ENCODE measurements at regions not wholly inside any gene's neighbourhood (a gene's known extent, or its start where the extent isn't known, plus 50 kb on each side); places are given as distances from the start of the nearest gene placed in this dataset.
A peak's percentile ranks its signal among the peaks of the same experiment; 100 is the strongest.
"Not testable (repeated sequence)": the region's sequence is repeated elsewhere in the genome, so short reads cannot be mapped to it uniquely, and the experiment has no call there.

DNA sequence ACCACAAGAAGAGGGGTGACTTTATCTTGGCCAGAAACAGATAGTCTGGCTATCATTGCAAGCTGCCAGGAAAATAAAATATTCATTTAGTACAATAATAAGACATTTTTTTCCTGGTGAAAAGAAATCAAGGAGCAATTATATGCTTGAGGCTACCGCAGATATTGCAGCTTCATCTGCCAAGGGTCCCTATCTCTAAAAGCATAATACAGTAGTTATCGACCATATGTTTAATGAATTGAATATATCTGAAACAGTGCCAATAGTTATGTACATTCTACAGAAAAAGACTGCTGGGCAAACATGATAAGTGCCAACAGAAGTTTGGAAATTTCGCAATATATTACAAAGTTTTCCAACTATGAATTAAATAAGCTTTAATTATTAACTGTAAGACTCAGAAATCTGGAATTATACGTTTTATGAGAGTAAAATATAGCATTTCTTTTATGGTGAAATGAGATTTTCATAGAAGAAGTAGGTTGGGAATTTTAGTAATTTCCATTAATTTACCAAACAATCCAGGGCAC is 561.1 kb upstream of the ZP4 start:
- DNase-seq (ENCODE audit: low spot score), result no peak

DNA sequence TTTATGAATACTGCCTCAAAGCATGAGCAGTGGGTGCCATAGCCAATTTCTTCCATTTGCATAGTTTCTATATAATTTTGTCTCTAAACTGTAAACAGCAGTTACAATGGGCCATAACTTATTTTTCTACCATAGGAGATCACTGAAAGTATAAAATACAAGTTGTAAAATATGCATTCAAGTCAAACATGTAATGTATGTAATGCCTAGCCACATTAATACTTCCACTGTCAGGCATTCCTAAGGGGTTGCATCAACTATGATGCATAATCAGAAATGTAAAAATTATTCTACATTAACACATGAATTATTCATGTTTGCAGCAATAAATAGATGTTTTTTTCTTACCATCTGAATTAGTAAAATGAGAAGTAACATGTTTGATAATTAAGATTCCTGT is 560.3 kb upstream of the ZP4 start:
- no peak for DNase-seq (ENCODE audit: low spot score)

DNA sequence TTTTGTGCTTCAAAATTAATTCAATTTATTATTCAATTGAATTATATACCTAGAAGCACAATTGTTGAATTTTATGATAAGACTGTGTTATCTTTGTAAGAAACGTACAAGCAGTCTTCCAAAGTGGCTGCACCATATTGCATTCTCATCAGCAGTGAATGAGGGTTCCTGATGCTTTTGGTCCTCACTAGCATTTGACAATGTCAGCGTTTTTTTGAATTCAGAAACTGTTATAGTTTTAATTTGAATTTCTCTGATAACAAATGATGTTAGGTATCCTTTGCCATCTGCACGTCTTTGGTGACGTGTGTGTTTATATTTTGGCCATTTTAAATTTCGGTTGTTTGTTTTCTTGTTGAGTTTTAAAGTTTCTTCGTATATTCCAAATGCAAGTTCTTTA is 553.0 kb upstream of the ZP4 start:
- no peak for DNase-seq (ENCODE audit: low spot score)

DNA sequence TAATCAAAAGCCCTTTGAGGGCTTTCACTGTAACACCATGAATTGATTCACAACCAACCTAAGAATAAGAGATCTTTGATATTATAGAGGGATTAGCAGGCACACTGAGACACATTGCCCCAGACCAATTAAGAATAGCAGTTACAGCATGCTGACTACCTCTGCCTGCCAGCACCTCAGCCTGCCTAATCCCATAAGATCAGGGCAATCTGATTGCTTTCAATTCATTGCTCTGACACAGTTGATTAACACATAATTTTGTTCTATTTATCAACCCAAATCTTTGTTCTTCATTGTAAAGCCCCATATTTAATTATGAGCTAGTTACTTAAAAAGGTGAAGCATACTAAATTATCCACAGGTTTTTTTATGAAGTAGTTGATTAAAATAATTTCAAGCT is 548.8 kb upstream of the ZP4 start:
- no peak for DNase-seq (ENCODE audit: low spot score)

DNA sequence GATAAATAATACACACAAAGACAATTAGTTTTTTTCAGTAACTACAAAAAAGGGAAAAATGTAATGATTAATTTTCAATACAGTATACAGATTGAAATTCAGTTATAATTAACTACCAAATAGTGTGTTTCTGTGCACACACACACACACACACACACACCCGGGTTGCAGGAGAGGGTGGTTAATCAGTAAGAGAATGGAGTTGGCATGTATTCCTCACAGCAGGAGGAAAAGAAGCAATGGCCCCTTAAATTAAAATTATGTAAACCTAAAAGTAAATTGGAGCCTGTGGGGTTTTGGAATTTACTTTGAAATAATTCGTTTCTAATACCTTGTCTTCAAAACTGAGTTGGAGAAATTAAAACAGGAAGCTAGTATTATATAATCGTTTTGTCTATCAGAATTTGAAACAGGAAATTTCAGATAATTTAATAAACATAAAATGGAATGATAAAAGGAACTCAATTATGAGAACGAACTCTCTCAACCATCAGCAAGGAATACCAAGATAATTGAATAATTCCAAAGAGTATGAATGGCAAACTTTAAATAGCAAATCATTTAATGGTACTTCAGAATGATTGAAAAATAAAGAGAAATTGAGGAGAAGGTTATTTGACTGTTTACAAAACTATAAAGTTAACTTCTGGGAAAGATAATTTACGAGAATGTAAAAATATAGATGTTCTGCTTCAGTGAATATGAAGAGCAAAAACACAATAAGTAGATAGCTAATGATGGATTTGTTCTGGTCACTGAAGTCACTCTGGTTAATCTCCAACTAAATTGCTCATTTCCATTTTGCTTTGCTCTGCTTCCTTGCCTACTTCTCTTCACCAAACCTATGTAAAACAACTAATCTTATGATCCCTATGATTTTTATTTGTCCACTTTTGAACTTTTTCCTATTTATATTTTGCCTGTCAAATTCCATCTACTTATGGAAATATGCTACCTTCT is 547.9 kb upstream of the ZP4 start:
- DNase-seq (ENCODE audit: low spot score), result no peak

DNA sequence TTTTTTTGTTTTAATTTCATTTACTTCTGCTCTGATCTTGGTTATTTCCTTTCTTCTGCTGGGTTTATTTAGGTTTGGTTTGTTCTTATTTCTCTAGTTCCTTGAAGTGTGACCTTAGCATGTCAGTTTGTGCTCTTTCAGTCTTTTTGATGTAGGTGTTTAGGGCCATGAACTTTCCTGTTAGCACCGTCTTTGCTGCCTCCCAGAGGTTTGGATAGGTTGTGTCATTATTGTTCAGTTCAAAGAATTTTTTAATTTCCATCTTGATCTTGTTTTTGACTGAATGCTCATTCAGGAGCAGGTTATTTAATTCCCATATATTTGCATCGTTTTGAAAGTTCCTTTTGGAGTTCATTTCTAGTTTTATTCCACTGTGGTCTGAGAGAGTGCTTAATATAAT is 539.0 kb upstream of the ZP4 start:
- not testable (repeated sequence) for DNase-seq (ENCODE audit: low spot score)

DNA sequence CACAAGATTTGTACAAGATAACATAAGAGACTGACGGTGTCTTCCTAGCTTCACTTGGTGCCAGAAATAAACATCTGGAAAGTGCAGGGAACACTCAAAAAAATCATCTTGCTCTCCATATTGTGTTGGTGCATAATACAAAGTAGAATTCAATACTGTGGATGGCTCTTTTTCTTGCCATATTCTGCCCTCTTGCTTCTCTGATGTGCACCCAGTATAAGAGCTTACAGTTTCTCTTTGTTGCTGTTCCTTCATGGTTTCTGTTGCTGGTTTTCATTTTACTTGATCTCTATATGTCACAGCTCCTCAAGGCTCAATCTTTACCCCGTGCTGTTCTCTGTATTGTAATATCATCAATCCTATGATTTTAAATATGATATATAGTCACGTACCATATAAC is 528.5 kb upstream of the ZP4 start:
- DNase-seq (ENCODE audit: low spot score), result no peak

DNA sequence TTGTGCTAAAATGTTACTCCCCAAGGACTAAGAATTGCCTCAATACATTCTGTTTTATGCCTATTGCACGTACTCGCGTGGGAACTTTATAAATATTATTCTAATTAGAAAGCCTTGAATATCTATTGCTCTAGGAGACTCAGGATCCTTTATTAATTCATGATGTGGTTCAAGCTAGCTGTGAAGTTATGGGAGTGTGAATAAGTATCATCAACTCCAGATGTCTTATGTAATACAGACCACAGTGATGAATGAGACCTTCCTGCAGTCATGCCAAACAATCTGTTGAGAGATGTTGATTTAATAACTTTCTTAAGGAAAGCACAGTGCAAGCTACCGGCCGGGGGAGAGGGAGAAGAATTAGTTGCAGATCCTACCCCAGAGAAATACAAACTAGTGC is 519.2 kb upstream of the ZP4 start:
- DNase-seq (ENCODE audit: low spot score), result no peak

DNA sequence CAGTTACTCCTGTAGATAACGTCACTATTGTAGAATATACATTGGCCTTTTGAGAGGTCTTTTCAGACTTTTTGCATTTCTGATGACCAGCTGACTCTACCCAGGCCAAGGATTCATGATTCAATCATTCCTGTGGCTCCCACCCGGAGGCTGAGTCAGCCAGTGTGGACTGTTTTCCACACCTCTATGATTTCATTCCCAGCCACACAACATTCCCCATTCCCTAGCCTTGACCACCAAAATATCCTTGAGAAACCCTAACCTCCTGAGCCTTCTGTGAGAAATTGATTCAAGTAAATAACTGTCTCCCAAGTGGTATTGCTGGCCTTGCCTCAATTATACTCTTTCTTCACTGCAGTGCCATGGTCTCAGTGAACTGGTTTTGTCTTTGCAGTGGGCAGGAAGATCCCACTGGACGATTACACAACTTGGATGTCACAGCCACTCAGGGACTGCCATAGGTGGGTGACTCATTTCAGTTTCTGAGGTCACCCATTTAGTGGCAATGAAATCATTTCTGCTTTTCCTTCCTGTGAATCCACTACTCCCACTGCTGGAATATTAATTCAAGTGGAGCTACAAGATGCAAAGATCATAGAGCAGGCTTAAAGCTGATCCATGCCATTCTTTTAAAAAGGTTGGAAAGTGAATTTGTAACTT is 518.6 kb upstream of the ZP4 start:
- DNase-seq (ENCODE audit: low spot score), result no peak

DNA sequence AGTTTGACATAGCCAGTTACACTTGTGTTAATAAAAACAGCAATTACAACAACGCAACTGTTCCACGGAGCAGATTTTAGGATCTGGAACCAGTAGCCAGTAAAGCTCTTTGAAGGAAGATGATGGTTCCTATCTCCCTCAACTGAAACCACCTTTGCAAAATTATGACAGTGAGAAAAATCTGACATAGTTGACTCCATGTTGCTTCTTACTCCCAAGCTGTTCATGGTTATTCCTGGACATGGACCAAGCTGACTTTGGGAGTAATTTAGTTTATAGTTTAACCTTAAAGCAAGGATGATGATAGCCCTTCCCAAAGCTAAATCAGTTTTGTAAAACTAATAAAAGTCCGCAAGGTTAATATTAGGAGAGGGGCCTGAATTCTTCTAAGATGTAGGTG is 518.0 kb upstream of the ZP4 start:
- DNase-seq (ENCODE audit: low spot score), result no peak

DNA sequence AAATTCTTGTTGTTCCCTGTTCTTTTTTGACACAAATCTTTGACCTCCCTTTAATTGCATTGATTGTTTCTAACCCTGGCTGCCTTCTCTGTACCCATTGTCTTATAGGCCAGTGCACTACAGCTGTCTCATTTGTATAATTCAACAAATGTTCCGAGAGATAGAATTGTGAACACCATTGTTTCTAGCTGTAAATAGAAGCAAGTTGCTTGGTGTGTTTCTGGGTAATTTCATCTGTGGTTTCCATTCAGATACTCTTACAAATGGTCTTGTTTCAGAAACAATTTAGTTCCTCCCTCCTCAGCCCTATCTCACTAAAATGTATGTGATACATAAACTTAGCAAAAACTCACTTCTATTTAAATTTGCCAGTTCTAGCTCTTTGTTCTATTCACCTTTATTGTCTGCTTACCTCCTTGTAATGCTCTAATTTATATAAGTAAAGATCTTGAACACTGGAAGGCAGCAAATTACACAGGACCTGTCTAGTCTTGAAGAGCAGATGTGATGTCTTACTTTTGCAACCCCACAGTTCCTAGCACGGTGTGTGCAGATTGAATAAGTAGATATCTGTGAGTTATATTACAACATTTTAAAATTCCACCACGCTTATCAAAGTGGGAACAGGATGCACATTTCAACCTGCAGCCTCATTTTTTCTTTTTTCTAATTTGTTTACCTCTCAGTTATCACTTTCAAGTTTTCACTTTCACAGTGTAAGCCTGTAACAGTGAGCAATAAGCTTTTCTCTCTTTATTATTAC is 515.6 kb upstream of the ZP4 start:
- peak; percentile 49 for DNase-seq (ENCODE audit: low spot score)

DNA sequence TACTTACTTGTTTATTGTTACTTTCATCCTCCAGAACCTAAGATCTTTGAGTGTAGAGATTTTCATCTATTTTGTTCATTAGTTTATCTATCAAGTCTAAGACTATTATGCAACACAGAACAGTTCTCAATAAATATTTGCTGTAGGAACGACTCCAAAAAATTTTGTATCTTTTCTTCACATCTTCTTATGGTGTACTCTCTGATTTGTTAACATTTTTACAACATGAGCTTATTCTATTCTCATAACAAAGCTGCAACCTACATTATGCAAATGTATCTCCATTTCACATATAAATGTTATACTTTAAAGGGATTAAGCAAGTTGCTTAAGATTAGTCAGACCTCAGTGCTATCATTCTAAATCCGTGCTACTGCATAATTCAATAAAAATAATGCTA is 514.2 kb upstream of the ZP4 start:
- no peak for DNase-seq (ENCODE audit: low spot score)

DNA sequence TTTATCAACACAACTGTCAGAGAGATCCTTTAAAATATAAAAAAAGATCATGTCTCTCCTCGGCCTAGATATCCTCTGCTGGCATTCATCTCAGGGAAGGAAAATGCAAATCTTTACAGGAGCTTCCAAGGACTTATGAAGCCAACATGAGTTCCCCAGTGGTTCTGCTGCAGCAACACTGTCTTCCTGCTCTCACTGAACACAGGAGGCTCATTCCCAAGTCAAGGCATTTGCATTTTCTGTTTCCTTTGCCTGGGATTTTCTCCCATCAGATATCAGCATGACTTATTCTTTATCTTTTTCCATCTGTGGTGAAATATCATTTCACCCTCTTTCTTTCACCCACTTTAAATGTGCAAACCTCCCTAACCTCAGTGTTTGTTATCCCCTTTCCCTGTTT is 513.8 kb upstream of the ZP4 start:
- peak; percentile 18 for DNase-seq (ENCODE audit: low spot score)

DNA sequence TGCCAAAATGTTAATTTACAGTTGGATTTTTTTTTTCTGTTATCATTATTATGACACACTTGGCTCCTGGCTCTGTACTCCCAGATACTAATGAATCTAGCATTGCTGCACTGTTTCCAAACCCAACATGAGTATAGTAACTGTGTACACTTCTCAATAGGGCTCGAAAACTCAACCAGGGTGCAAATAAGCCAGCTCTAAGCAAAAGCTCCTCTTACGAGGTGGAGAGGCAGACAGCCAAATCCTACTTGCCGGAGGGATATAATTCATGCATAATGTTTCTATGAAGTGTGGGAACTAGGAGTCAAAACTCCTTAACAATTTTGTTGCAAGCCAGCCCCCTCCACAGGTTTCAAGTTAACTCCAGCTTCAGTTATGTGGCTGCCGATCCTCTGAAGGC is 510.4 kb upstream of the ZP4 start:
- DNase-seq (ENCODE audit: low spot score), result peak; percentile 16

DNA sequence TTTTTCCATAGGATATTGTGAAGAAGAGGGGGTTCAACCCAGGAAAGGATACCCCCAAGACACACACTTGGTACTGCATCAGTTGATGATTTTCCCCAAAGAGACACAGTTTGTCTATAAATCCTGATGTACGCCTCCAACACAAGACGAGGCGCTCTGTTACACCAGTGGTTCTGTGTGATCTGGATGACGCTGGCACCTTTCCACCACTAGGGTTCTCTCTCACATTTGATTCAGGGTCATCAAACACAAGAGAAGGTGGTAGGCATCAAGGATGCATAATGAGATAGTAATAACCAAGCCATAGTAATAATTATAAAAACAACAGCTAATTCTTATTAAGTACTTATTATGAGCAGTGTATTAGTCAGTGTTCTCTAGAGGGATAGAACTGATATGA is 508.8 kb upstream of the ZP4 start:
- DNase-seq (ENCODE audit: low spot score), result no peak

DNA sequence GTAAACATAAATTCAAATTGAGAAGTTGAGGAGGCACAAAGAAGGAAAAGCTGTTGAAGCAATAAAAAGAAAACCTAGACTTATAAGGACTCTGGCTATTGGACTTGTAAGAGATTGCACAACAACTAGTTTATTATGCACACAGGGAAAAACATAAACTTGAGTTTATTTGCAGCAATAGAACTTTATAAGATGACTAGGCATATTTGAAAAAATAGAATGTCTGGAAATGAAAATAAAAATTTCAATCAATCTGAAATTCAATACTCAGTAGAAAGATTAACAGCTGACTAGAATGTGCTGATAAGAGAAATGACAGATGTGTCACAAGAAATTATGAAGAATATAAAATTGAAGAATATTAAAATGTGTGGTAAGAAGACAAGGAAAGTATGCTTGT is 505.4 kb upstream of the ZP4 start:
- no peak for DNase-seq (ENCODE audit: low spot score)

DNA sequence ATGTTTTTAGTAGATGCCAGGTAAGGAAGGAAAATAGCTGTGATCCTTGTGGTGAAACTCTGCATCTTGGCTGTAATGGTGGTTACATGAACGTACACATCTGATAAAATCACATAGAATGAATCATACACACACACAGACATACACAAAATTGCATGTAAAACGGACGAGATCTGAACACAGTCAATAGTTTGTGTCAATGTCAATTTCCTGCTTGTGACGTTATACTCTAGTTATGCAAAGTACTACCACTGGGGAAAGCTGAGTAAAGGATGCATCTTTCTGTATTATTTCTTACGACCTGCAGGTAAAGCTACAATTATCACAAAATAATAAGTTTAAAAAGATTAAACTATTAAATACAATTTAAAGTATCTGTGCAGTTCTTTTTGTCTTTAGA is 493.7 kb upstream of the ZP4 start:
- no peak for DNase-seq (ENCODE audit: low spot score)

DNA sequence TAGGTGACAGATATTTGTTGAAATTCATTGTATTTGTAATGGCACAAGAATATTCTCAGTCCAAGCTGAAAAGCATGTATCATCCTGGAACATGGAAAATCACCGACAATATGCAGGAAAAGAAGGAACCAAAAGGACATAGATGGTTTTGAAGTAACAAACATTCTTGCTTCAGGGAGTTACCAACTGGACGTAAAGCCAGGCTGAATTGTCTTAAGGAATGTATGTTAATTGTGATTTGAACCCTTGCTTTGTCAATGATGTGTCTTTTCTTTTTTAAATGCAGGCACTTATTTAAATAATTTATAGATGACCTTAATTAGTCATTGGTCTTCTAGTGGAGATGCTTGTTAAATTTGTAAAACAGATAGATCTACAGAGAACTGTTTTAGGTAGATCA is 489.4 kb upstream of the ZP4 start:
- no peak for DNase-seq (ENCODE audit: low spot score)

DNA sequence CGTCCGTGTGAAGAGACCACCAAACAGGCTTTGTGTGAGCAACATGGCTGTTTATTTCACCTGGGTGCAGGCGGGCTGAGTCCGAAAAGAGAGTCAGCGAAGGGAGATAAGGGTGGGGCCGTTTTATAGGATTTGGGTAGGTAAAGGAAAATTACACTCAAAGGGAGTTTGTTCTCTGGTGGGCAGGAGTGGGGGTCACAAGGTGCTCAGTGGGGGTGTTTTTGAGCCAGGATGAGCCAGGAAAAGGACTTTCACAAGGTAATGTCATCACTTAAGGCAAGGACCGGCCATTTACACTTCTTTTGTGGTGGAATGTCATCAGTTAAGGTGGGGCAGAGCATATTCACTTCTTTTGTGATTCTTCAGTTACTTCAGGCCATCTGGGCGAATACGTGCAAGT is 488.7 kb upstream of the ZP4 start:
- DNase-seq (ENCODE audit: low spot score), result not testable (repeated sequence)

DNA sequence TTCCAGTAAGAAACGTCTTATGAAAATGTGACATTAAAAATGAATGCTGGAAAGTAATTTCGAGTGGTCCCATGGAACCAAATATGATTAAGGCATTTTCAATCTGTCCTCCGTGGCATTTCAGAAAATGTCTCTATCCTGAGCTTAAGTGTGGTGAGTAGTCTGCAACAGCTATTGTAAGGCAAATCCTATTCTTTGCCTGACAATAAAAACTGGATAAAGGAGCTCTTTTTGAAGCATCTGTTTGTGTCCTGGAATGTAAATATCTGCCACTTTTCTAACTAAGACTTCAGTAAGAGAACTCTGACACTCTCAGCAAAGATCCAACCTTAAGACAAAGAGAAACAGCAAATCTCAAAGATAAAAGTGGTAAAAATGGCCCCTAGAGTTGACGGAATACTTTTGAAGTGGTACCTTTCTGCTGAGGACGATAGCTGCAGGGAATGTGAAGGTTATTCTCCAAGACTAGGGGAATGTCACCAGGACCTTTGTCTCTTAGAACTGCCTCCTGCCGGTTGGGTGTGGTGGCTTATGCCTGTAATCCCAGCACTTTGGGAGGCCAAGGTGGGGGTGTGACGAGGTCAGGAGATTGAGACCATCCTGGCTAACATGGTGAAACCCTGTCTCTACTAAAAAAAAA is 486.7 kb upstream of the ZP4 start:
- DNase-seq (ENCODE audit: low spot score), result no peak

DNA sequence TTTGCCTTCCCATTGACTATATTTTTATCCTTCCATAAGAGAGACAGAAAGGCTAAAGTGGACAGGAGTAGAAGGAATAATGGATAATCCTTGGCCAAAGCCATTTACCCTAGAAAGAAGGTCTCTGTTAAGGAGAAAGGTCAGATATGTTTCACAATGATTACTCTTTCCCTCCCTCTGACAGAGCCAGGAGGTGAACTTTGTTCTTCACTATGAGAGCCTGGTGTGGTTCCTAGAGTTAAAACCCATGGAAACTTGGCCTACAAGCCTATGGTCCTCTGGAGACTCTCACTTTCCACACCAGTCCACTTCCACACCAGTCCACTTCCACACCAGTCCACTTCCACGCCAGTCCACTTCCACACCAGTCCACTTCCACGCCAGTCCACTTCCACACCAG is 479.9 kb upstream of the ZP4 start:
- DNase-seq (ENCODE audit: low spot score), result no peak

DNA sequence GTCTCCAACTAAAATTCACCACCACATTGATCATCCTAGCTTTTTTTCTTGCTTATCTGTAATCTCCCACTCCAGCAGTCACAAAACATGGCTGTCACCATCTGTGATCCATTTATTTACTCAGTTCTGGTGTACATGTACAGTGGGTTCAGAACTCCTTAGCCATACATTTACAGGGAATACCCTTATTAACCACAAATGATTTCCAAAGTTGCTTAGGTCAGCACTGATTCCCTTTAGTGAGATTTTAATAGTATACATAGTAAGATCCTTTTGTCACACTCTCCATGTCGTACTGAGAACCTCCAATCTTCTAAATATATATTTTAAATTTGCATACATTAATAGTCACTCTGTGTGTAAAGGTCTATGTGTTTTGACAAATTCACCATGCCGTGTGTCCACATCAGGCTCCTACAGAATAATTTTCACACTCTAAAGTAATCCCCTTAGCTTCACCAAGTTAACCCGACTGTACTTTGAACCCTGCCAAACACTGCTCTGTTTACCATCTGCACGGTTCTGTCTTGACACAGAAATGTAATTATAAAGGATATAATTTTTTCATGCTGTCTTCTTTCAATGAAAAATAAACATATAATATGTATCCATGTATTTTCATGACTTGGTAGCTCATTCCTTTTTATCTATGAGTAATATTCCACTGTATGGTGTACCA is 473.6 kb upstream of the ZP4 start:
- no peak for DNase-seq (ENCODE audit: low spot score)

Measured in Ammon's horn (tissue), 1 donor.